Loucy (cell line): ENCODE measurements at regions not wholly inside any gene's neighbourhood (a gene's known extent, or its start where the extent isn't known, plus 50 kb on each side); places are given as distances from the start of the nearest gene placed in this dataset.

Experiments
- H2AFZ ChIP-seq: fragments of 200-600 bp; sonication (generic); 2 replicates; pipeline ENCODE4 v1.6.0; 2016; ENCODE audit warnings: antibody characterized with exemption, mild to moderate bottlenecking, low read length, moderate library complexity
- H3F3A ChIP-seq: fragments of 200-600 bp; 2 replicates; pipeline ENCODE4 v1.6.0; 2016; ENCODE audit warnings: antibody characterized with exemption, low read depth, mild to moderate bottlenecking
- H3K27me3 ChIP-seq: fragments of 200-600 bp; sonication (generic); 2 replicates; pipeline ENCODE4 v1.6.1; 2014; ENCODE audit warnings: low read length, mild to moderate bottlenecking; ENCODE audit not compliant: insufficient read depth, poor library complexity, severe bottlenecking
- H3K36me3 ChIP-seq: fragments of 200-600 bp; sonication (generic); 2 replicates; pipeline ENCODE4 v1.6.1; 2016; ENCODE audit warnings: low read length; ENCODE audit not compliant: insufficient read depth
- H3K4me1 ChIP-seq: fragments of 200-600 bp; sonication (generic); 2 replicates; pipeline ENCODE4 v1.5.1; 2014; ENCODE audit warnings: low read length, mild to moderate bottlenecking; ENCODE audit not compliant: insufficient read depth, poor library complexity, severe bottlenecking
- H3K4me2 ChIP-seq: fragments of 200-600 bp; sonication (generic); 2 replicates; pipeline ENCODE4 v1.6.0; 2014; ENCODE audit warnings: antibody characterized with exemption, low read length, low read depth, mild to moderate bottlenecking; ENCODE audit not compliant: poor library complexity, severe bottlenecking
- H3K4me3 ChIP-seq: fragments of 200-600 bp; sonication (generic); 2 replicates; pipeline ENCODE4 v1.5.1; 2014; ENCODE audit warnings: low read length, mild to moderate bottlenecking, mixed read lengths; ENCODE audit not compliant: poor library complexity, severe bottlenecking
- H3K79me2 ChIP-seq: fragments of 200-600 bp; sonication (generic); 2 replicates; pipeline ENCODE4 v1.6.1; 2014; ENCODE audit warnings: low read length; ENCODE audit not compliant: insufficient read depth
- H3K9ac ChIP-seq: fragments of 200-600 bp; sonication (generic); 2 replicates; pipeline ENCODE4 v1.6.0; 2014; ENCODE audit warnings: mild to moderate bottlenecking, low read depth, low read length, moderate library complexity; ENCODE audit not compliant: poor library complexity, severe bottlenecking
- H3K9me2 ChIP-seq: fragments of 200-600 bp; sonication (generic); replicated peaks from 2 replicates; pipeline ENCODE4 v1.6.1; 2016; ENCODE audit warnings: low read depth, low read length, mixed read lengths
- H3K9me3 ChIP-seq: fragments of 200-600 bp; sonication (generic); 2 replicates; pipeline ENCODE4 v1.6.1; 2014; ENCODE audit warnings: mild to moderate bottlenecking, antibody characterized with exemption, low read length, low read depth; ENCODE audit not compliant: insufficient read depth
- H4K20me1 ChIP-seq: fragments of 200-600 bp; sonication (generic); 2 replicates; pipeline ENCODE4 v1.6.0; 2014; ENCODE audit warnings: antibody characterized with exemption, low read length, mild to moderate bottlenecking; ENCODE audit not compliant: insufficient read depth, poor library complexity, severe bottlenecking
- CTCF ChIP-seq: fragments of 200-600 bp; sonication (generic); conservative IDR thresholded peaks from 2 replicates; pipeline ENCODE4 v1.5.1; 2014; ENCODE audit warnings: mild to moderate bottlenecking, antibody characterized with exemption, low read length
- EZH2phosphoT487 ChIP-seq: fragments of 200-600 bp; IDR thresholded peaks from 2 replicates; pipeline ENCODE4 v1.6.1; 2018; ENCODE audit warnings: antibody characterized with exemption, mild to moderate bottlenecking, moderate library complexity, borderline replicate concordance

GRCh38 chr4:130896920-130897319 is 1801.0 kb downstream of the C4orf33 start:
- Histone ChIP-seq H3K36me3 (no peaks in the 10 kb centered on the region), H3K9me2 (no peaks in the 10 kb centered on the region), H3K9me3 (no peaks in the 10 kb centered on the region), H3K4me3 (no peak overlapping the region), H3F3A (no peaks in the 10 kb centered on the region), H2AFZ (no peak overlapping the region), H3K79me2 (no peaks in the 10 kb centered on the region), H3K27me3 (no peaks in the 10 kb centered on the region), H4K20me1 (no peaks in the 10 kb centered on the region), H3K4me1 (no peaks in the 10 kb centered on the region), H3K9ac (no peak overlapping the region), H3K4me2 (no peak overlapping the region)
- TF ChIP-seq CTCF = no peak
- TF ChIP-seq EZH2phosphoT487 = no peak

GRCh38 chr4:130901321-130901720 is 1805.4 kb downstream of the C4orf33 start:
- Histone ChIP-seq H3K36me3 (no peaks in the 10 kb centered on the region), H4K20me1 (no peaks in the 10 kb centered on the region), H3K4me2 (peak overlapping the region; percentile 7), H3K9me3 (no peaks in the 10 kb centered on the region), H3K4me3 (no peak overlapping the region), H3K9ac (no peak overlapping the region), H3K4me1 (peaks cover under 1% of the 10 kb centered on the region), H3K79me2 (no peaks in the 10 kb centered on the region), H2AFZ (no peak overlapping the region), H3K9me2 (no peaks in the 10 kb centered on the region), H3F3A (no peaks in the 10 kb centered on the region), H3K27me3 (no peaks in the 10 kb centered on the region)
- TF ChIP-seq EZH2phosphoT487 (no peak), CTCF (no peak)

GRCh38 chr4:130922955-130923354 is 1827.0 kb downstream of the C4orf33 start:
- no peaks in the 10 kb centered on the region for H3K36me3 ChIP-seq
- no peaks in the 10 kb centered on the region for H3K79me2 ChIP-seq
- H3K27me3 ChIP-seq = no peaks in the 10 kb centered on the region
- TF ChIP-seq CTCF (no peak), EZH2phosphoT487 (no peak)
- no peak overlapping the region for H3K9ac ChIP-seq
- no peak overlapping the region for H3K4me2 ChIP-seq
- H4K20me1 ChIP-seq = no peaks in the 10 kb centered on the region
- H3F3A ChIP-seq = no peaks in the 10 kb centered on the region
- no peak overlapping the region for H3K4me3 ChIP-seq
- H3K4me1 ChIP-seq = no peaks in the 10 kb centered on the region
- H3K9me3 ChIP-seq = peaks cover 3% of the 10 kb centered on the region; the same call in 1 of the 2 replicates
- H2AFZ ChIP-seq = no peak overlapping the region
- no peaks in the 10 kb centered on the region for H3K9me2 ChIP-seq
